ENCODE measurements at regions not wholly inside any gene's neighbourhood (a gene's known extent, or its start where the extent isn't known, plus 50 kb on each side); places are given as distances from the start of the nearest gene placed in this dataset.

- TF ChIP-seq POLR2A (IDR thresholded peaks at IDR 0.05; ENCODE audit: low read length) (no peak), GATA1 (IDR thresholded peaks at IDR 0.05; ENCODE audit: low read depth, low read length) (no peak)
Observed at GRCh38 chr10:125448596-125448995, 234.4 kb downstream of the TEX36 start.

Measured in erythroblast (primary cell).